ENCODE measurements at regions not wholly inside any gene's neighbourhood (a gene's known extent, or its start where the extent isn't known, plus 50 kb on each side); places are given as distances from the start of the nearest gene placed in this dataset.

- ChIA-PET CTCF (interaction anchor here (0.9 to 1.1 kb wide), 2 partner anchors 32 to 916 kb away, joined by 3 read pairs; no protein-coding TSS in a partner anchor), POLR2A (no interaction called here)
- Histone ChIP-seq H3K27ac (no peak overlapping the region), H3K4me1 (no peaks in the 10 kb centered on the region), H3K9me3 (no peaks in the 10 kb centered on the region), H3K4me2 (no peak overlapping the region), H3K4me3 (no peak overlapping the region)
- FAIRE-seq (no peak), DNase-seq (ENCODE audit: low read depth in 1 of 2, low spot score in 1 of 2) (no peak), ATAC-seq (no peak)
- 43% methylated on average over 3 of the region's 3 CpGs for WGBS (ENCODE audit: missing lambda C conversion rate)
- TF ChIP-seq MAZ (IDR thresholded peaks at IDR 0.05; ENCODE audit: borderline replicate concordance, low read depth, low read length), result no peak
- no peak for TF ChIP-seq HEYL (CRISPR knock-in tag; IDR thresholded peaks at IDR 0.05)
- TF ChIP-seq FOSL2 (IDR thresholded peaks at IDR 0.05), result no peak
- no peak for TF ChIP-seq FOSL2 (CRISPR knock-in tag; IDR thresholded peaks at IDR 0.05)
- TF ChIP-seq ELK1 (IDR thresholded peaks at IDR 0.05; ENCODE audit: low read depth, low read length), result no peak
- TF ChIP-seq ESRRA (IDR thresholded peaks at IDR 0.05; ENCODE audit: borderline replicate concordance, low read length), result no peak
- no peak for TF ChIP-seq ZFP36 (IDR thresholded peaks at IDR 0.05; ENCODE audit: borderline replicate concordance, partially characterized antibody)
These were observed 132.9 kb upstream of the C1orf21 start for GRCh38 chr1:184253921-184254320.

DNA sequence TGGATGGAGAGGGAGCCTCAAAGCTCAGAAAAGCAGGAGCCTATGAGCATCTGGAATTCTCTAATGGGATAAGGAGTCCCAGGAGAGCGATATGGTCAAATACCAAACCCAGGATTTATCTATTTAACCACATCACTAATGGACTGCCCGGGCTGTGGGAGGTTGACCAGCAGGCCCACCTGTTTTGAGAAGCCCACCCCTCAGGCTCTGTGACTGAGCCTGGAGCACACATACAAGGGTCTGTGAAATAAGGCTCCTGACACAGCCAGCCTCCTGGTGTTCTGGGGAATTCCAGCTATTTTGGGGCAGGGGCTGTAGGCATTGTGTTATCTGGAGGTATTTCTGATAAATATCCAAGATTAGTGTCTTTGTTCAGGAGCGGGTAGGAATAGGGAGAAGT lies 132.0 kb upstream of the C1orf21 start:
- H3K4me3 ChIP-seq, result no peak overlapping the region
- H3K9me3 ChIP-seq, result no peaks in the 10 kb centered on the region
- no peaks in the 10 kb centered on the region for H3K4me1 ChIP-seq
- no peak for TF ChIP-seq HES2 (IDR thresholded peaks at IDR 0.05)
- TF ChIP-seq, protein P1, sequence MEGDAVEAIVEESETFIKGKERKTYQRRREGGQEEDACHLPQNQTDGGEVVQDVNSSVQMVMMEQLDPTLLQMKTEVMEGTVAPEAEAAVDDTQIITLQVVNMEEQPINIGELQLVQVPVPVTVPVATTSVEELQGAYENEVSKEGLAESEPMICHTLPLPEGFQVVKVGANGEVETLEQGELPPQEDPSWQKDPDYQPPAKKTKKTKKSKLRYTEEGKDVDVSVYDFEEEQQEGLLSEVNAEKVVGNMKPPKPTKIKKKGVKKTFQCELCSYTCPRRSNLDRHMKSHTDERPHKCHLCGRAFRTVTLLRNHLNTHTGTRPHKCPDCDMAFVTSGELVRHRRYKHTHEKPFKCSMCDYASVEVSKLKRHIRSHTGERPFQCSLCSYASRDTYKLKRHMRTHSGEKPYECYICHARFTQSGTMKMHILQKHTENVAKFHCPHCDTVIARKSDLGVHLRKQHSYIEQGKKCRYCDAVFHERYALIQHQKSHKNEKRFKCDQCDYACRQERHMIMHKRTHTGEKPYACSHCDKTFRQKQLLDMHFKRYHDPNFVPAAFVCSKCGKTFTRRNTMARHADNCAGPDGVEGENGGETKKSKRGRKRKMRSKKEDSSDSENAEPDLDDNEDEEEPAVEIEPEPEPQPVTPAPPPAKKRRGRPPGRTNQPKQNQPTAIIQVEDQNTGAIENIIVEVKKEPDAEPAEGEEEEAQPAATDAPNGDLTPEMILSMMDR (IDR thresholded peaks at IDR 0.05), result no peak
- TF ChIP-seq, protein P2, sequence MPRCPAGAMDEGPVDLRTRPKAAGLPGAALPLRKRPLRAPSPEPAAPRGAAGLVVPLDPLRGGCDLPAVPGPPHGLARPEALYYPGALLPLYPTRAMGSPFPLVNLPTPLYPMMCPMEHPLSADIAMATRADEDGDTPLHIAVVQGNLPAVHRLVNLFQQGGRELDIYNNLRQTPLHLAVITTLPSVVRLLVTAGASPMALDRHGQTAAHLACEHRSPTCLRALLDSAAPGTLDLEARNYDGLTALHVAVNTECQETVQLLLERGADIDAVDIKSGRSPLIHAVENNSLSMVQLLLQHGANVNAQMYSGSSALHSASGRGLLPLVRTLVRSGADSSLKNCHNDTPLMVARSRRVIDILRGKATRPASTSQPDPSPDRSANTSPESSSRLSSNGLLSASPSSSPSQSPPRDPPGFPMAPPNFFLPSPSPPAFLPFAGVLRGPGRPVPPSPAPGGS (IDR thresholded peaks at IDR 0.05), result no peak
- TF ChIP-seq SMC3 (IDR thresholded peaks at IDR 0.05), result no peak
- TF ChIP-seq ZNF302 (CRISPR knock-in tag; IDR thresholded peaks at IDR 0.05), result no peak
- TF ChIP-seq RARB (CRISPR knock-in tag; IDR thresholded peaks at IDR 0.05), result no peak
- no peak for TF ChIP-seq FOSL2 (IDR thresholded peaks at IDR 0.05)
- TF ChIP-seq FOSL2 (CRISPR knock-in tag; IDR thresholded peaks at IDR 0.05), result no peak
- no peak for TF ChIP-seq HOXB5 (CRISPR knock-in tag; IDR thresholded peaks at IDR 0.05)
- TF ChIP-seq MAFK (IDR thresholded peaks at IDR 0.05; ENCODE audit: partially characterized antibody), result no peak
- TF ChIP-seq TP53 (CRISPR knock-in tag; IDR thresholded peaks at IDR 0.05), result no peak
- no peak for TF ChIP-seq EP300 (IDR thresholded peaks at IDR 0.05)
- no peak for TF ChIP-seq HEYL (CRISPR knock-in tag; IDR thresholded peaks at IDR 0.05)
- no peak for TF ChIP-seq E2F6 (IDR thresholded peaks at IDR 0.05; ENCODE audit: borderline replicate concordance, low read depth)
- no peak overlapping the region for H3K4me2 ChIP-seq
- no peak overlapping the region for H3K27ac ChIP-seq
- no peak for FAIRE-seq
- no peak for DNase-seq (ENCODE audit: low read depth in 1 of 2, low spot score in 1 of 2)
- no peak for ATAC-seq
- CTCF ChIA-PET, result interaction anchor here (1.1 kb wide), 1 partner anchor 915 kb away, joined by 3 read pairs; no protein-coding TSS in a partner anchor
- WGBS (ENCODE audit: missing lambda C conversion rate), result 40% methylated on average over 3 of the region's 3 CpGs
- POLR2A ChIA-PET, result no interaction called here

DNA sequence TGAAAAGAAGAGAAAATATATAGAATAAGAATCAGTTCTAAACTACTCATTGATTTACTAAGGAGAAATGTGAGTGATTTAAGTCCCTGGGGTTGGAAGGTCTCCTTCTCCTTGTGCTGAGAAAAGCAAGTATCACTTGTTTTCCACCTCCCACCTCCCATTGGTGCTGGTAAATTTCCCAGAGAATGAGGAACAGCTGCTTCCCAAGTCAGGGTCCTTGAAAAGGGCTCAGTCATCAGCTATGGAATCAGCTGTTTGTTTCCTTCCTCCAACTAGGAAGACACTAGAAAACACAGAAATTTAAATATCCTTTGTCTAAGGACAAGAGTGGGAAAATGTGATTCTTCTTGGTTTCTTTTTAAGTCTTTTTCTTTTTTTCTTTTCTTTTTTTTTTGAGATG lies 131.3 kb upstream of the C1orf21 start:
- no peak for TF ChIP-seq TFCP2L1 (CRISPR knock-in tag; IDR thresholded peaks at IDR 0.05)
- TF ChIP-seq SMC3 (IDR thresholded peaks at IDR 0.05), result no peak
- TF ChIP-seq, protein P1 (IDR thresholded peaks at IDR 0.05), result no peak
- no peak for TF ChIP-seq E2F6 (IDR thresholded peaks at IDR 0.05; ENCODE audit: borderline replicate concordance, low read depth)
- TF ChIP-seq CHD4 (IDR thresholded peaks at IDR 0.05; ENCODE audit: borderline replicate concordance), result no peak
- TF ChIP-seq RARB (CRISPR knock-in tag; IDR thresholded peaks at IDR 0.05), result no peak
- TF ChIP-seq USF2 (IDR thresholded peaks at IDR 0.05), result no peak
- TF ChIP-seq TP53 (CRISPR knock-in tag; IDR thresholded peaks at IDR 0.05), result no peak
- no peak for TF ChIP-seq FOSB (CRISPR knock-in tag; IDR thresholded peaks at IDR 0.05)
- no peak for TF ChIP-seq HOXB13 (CRISPR knock-in tag; IDR thresholded peaks at IDR 0.05; ENCODE audit: low read depth)
- TF ChIP-seq HOXB5 (CRISPR knock-in tag; IDR thresholded peaks at IDR 0.05), result no peak
- Histone ChIP-seq H3K9me3 (no peaks in the 10 kb centered on the region), H3K4me2 (no peak overlapping the region), H3K4me1 (no peaks in the 10 kb centered on the region), H3K27ac (no peak overlapping the region), H3K4me3 (no peak overlapping the region)
- DNase-seq (ENCODE audit: low read depth in 1 of 2, low spot score in 1 of 2) (no peak), ATAC-seq (no peak), FAIRE-seq (no peak)
- ChIA-PET CTCF (interaction anchor here (0.9 kb wide), 1 partner anchor 408 kb away, joined by 3 read pairs; no protein-coding TSS in a partner anchor), POLR2A (no interaction called here)

Measured in A549 (cell line).